ENCODE measurements at regions not wholly inside any gene's neighbourhood (a gene's known extent, or its start where the extent isn't known, plus 50 kb on each side); places are given as distances from the start of the nearest gene placed in this dataset.

- Histone ChIP-seq H3K27ac (no peak overlapping the region), H3K36me3 (no peaks in the 10 kb centered on the region), H3K9me3 (no peaks in the 10 kb centered on the region), H3K27me3 (replicated peaks; ENCODE audit: insufficient read depth) (no peaks in the 10 kb centered on the region), H3K4me1 (replicated peaks) (no peaks in the 10 kb centered on the region), H3K4me3 (no peak overlapping the region)
- intact Hi-C loops (cut with DNase I) = no loop called here
- DNase-seq (ENCODE audit: low spot score) = no peak
- TF ChIP-seq POLR2AphosphoS5 (IDR thresholded peaks at IDR 0.05) (no peak), CTCF (IDR thresholded peaks at IDR 0.05) (no peak), POLR2A (IDR thresholded peaks at IDR 0.05) (no peak)
- WGBS = 44% methylated on average over 3 of the region's 3 CpGs
Observed at GRCh38 chr2:106339609-106340008, 128.6 kb downstream of the RGPD3 start.

DNA sequence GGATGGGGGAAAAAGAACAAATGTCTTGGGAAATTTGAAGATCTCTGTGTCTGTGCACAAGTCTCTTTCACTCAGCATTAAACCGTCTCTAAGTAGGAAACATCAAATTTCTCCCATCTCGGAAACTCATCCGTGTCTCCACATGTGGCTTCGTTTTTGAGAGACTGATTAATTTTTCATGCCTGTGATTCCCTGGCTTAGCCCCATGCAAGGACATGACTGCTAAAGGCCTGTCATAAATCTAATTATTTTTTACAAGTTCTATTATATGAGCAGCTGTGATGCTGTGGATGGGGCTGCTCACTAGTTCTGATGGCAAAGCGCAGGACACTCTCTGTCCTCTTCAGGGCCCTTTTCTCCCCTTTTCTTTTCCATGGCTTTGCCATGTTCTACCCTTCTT is 129.1 kb downstream of the RGPD3 start:
- H3K36me3 ChIP-seq = no peaks in the 10 kb centered on the region
- no peak overlapping the region for H3K27ac ChIP-seq
- TF ChIP-seq CTCF (IDR thresholded peaks at IDR 0.05) = no peak
- TF ChIP-seq POLR2A (IDR thresholded peaks at IDR 0.05) = no peak
- no peak for TF ChIP-seq POLR2AphosphoS5 (IDR thresholded peaks at IDR 0.05)
- no peaks in the 10 kb centered on the region for H3K9me3 ChIP-seq
- intact Hi-C loops (cut with DNase I) = no loop called here
- 90% methylated on average over 5 of the region's 5 CpGs for WGBS
- DNase-seq (ENCODE audit: low spot score) = no peak
- H3K4me3 ChIP-seq = no peak overlapping the region
- H3K27me3 ChIP-seq (replicated peaks; ENCODE audit: insufficient read depth) = no peaks in the 10 kb centered on the region
- no peaks in the 10 kb centered on the region for H3K4me1 ChIP-seq (replicated peaks)

DNA sequence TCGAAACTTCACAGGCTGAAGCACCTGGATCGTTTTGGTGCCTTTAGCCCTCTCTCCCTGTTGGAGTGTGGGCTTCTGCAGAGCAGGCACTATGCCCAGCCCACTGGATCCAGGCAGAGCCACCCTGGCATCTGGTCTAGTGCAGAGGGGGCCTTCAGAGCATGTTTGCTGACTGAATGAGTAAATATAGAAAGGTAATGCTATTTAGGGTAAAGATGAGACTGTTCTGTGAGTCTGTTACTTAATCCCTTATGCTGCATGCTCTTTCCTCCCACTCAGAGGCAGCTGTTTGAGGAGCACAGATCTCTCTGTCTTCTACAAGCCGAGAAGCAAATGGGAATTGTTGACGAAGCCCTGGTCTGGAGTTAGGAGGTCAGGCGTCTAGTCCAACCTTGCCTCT is 130.2 kb downstream of the RGPD3 start:
- Histone ChIP-seq H3K27ac (no peak overlapping the region), H3K4me3 (no peak overlapping the region), H3K27me3 (replicated peaks; ENCODE audit: insufficient read depth) (no peaks in the 10 kb centered on the region), H3K36me3 (no peaks in the 10 kb centered on the region), H3K4me1 (replicated peaks) (no peaks in the 10 kb centered on the region), H3K9me3 (no peaks in the 10 kb centered on the region)
- no peak for DNase-seq (ENCODE audit: low spot score)
- WGBS = 91% methylated on average over 5 of the region's 5 CpGs
- intact Hi-C loops (cut with DNase I) = no loop called here
- no peak for TF ChIP-seq CTCF (IDR thresholded peaks at IDR 0.05)
- no peak for TF ChIP-seq POLR2A (IDR thresholded peaks at IDR 0.05)
- TF ChIP-seq POLR2AphosphoS5 (IDR thresholded peaks at IDR 0.05) = no peak

DNA sequence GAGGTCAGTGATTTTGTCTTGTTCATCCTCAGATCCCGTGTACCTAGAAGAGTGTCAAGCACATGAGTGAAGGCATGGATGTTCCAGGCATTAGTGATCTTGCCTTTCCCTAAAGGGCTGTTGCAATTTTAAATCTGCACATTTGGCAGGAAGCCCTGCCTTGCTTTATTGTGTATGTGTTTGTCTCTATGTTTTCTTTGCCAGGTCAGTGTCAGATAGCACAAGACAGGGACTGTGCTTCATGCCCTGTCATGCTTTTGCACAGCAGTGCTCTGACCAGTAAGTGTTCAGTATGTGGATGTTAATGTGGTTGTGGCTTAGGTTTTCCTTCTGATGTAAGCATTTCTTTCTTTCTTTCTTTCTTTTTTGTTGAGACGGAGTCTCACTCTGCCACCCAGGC is 131.5 kb downstream of the RGPD3 start:
- no peaks in the 10 kb centered on the region for H3K4me1 ChIP-seq (replicated peaks)
- H3K4me3 ChIP-seq = no peak overlapping the region
- 35% methylated on average over 2 of the region's 2 CpGs for WGBS
- DNase-seq (ENCODE audit: low spot score) = peak; percentile 39
- TF ChIP-seq CTCF (IDR thresholded peaks at IDR 0.05) (no peak), POLR2AphosphoS5 (IDR thresholded peaks at IDR 0.05) (peak; percentile 24)
- no peaks in the 10 kb centered on the region for H3K27me3 ChIP-seq (replicated peaks; ENCODE audit: insufficient read depth)
- no peaks in the 10 kb centered on the region for H3K9me3 ChIP-seq
- H3K27ac ChIP-seq = no peak overlapping the region
- H3K36me3 ChIP-seq = no peaks in the 10 kb centered on the region
- intact Hi-C loops (cut with DNase I) = no loop called here

- intact Hi-C loops (cut with DNase I) = no loop called here
- Histone ChIP-seq H3K9me3 (no peaks in the 10 kb centered on the region), H3K4me1 (replicated peaks) (no peaks in the 10 kb centered on the region), H3K27me3 (replicated peaks; ENCODE audit: insufficient read depth) (no peaks in the 10 kb centered on the region), H3K36me3 (no peaks in the 10 kb centered on the region), H3K4me3 (no peak overlapping the region), H3K27ac (no peak overlapping the region)
- 94% methylated on average over 4 of the region's 4 CpGs for WGBS
- TF ChIP-seq CTCF (IDR thresholded peaks at IDR 0.05) (no peak), POLR2A (IDR thresholded peaks at IDR 0.05) (no peak), POLR2AphosphoS5 (IDR thresholded peaks at IDR 0.05) (no peak)
- no peak for DNase-seq (ENCODE audit: low spot score)
Observed at GRCh38 chr2:106336108-106336507, 132.1 kb downstream of the RGPD3 start.

Data from prostate gland (tissue), 2 donors.